NCI-H82 treated with DMSO at 0.1 percent for 48 hours (cell line): ENCODE measurements at regions not wholly inside any gene's neighbourhood (a gene's known extent, or its start where the extent isn't known, plus 50 kb on each side); places are given as distances from the start of the nearest gene placed in this dataset.

Experiments
- DNase-seq: peaks from one replicate; lab custom pipeline; 2025; ENCODE audit not compliant: unreplicated experiment; lab: John Stamatoyannopoulos, UW

DNA sequence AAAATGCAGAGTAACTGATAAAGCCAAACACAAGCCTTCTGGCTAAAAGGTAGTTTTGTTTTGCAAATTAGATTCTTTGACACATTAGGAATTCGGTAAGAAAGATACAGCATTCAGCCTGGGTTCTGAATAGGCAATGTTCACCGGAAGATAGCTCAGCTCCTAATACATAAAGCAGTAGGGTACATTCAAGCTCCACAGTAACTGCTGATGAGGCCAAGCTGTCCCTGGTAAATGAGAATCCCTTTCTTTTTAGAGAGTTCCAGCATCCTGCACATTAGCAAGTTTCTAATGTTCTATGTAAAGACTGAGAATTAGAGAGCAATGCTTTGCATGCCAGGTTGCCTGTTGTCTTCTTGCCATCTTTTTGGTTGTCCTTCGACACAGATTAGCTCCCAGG is 316.3 kb upstream of the SLC14A2 start:
- DNase-seq = no peak

DNA sequence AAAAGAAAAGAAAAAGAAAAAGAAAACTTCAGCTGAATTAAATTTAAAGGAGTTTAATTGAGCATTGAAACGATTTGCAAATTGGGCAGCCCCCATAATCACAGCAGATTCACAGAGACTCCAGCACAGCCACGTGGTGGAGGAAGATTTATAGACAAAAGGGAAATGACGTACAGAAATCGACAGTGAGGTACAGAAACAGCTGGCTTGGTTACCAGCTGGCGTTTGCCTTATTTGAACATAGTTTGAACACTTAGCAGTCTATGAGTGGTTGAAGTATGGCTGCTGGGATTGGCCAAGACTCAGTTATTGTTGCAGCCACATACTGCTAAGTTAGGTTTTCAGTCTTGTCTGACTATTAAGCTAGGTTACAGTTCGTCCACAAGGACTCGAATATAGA is 312.2 kb upstream of the SLC14A2 start:
- DNase-seq = no peak

GRCh38 chr18:45304558-45304957 is 310.7 kb upstream of the SLC14A2 start:
- DNase-seq = no peak

GRCh38 chr18:45312555-45313126 is 302.6 kb upstream of the SLC14A2 start:
- DNase-seq = no peak

DNA sequence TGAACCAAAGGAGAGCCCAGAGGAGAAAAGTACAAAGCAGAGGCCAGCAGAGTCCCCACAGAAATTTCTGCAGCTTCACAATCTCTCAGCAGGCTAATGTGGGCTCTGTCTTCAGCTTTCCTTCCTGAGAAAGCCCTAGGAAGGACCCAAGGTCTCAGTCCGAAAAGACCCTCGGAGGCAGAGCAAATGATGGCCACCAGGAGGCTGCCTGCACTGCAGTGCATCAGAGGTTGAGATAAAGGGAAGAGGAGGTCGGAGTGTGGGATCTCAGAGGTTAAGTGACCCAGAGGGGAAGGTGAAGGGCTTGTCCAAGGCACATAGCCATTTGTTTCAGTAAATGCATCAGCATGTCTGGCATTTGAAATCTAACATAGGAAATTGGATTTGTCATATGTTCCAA is 299.1 kb upstream of the SLC14A2 start:
- DNase-seq = no peak

DNA sequence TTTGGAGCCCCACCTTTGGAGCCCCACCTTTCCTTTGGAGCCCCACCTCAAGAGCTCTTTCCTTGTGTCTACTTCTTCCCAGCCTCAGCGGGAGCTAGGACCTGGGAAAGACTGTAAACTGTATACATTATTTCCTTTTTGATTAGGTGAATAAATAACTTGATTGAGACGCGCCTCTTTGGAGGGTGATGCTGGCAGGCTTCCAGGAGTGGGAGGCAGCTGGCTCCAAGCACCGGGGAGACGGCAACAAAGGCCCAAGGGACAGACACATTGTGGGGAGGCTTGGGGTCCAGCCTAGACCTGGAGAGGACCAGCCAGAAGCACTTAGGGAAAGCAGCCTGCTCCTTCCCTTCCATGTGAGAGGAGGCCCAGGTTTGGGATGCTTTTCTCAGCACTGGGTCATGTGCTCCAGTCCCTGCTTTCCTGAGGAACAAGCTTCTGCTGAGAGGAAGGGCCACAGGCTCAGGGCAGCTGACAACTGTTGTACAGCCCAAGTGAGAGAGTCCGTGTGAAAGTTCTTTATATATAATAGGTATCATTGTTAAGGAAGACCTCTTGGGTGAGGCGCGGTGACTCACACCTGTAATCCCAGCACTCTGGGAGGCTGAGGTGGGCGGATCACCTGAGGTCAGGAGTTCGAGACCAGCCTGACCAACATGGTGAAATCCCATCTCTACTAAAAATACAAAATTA is 297.2 kb upstream of the SLC14A2 start:
- no peak for DNase-seq

DNA sequence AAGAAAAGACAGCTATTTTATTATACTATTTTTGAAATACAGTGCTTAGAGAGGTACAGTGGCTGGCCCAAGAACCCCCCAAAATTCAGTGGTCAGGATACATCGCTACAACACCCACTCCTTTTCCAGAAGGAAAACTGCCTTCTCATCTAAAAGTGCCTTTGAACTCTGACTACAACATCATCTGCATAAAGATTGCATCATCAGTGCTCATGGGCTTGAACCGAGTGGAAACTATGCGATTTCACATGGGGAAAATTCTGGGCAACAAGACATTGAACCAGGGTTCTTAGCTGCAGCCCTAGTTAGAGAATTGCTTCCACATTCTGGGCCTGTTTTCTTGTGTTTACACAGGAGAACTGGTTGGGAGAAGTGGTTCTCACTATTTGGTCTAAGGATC is 294.6 kb upstream of the SLC14A2 start:
- no peak for DNase-seq

- no peak for DNase-seq
Observed at GRCh38 chr18:45321520-45321919, 293.8 kb upstream of the SLC14A2 start.

DNA sequence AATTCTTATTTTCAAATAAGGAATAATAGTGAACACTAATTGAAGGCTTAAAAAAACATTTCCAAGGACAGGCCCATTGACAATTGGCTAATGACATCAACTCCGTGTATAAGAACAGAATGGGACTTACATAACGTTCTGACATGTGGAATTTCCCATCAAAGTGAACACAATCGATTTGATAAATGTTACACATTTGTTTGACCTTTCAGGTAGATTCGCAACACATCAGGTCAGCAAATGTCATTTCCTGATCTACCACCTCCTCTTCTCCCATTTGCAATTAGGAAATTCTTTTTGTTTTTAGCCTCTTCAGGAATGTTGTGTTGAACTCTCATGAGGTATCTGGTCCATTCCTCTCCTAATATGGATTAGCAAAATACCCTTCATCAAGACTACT is 292.9 kb upstream of the SLC14A2 start:
- DNase-seq = no peak

GRCh38 chr18:45324101-45324494 is 291.2 kb upstream of the SLC14A2 start:
- no peak for DNase-seq

GRCh38 chr18:45324495-45325113 is 290.7 kb upstream of the SLC14A2 start:
- no peak for DNase-seq

DNA sequence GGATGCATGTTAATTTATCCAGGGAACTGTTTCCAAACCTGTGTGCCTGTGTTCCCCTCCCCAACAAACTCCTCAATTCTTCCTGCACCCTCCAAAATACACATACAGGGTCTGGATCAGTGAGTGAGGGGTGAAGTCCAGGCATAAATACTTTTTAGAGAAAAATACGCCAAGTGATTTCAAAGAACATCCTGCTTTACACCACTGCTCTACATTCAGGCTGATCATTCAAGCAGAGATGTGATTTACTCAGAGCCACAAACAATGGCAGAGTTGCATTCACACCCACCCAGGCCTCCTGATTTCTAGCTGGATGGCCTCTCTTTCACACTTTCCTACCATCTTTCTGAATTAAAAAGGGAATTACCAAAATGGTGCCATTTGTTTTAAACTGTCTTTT is 289.5 kb upstream of the SLC14A2 start:
- no peak for DNase-seq

GRCh38 chr18:45326505-45326904 is 288.8 kb upstream of the SLC14A2 start:
- DNase-seq = no peak

GRCh38 chr18:45328296-45328695 is 287.0 kb upstream of the SLC14A2 start:
- DNase-seq = no peak

- no peak for DNase-seq
Observed at GRCh38 chr18:45328811-45329210, 286.5 kb upstream of the SLC14A2 start.

- DNase-seq = no peak
Observed at GRCh38 chr18:45329316-45329715, 286.0 kb upstream of the SLC14A2 start.

- no peak for DNase-seq
Observed at GRCh38 chr18:45330170-45330594, 285.1 kb upstream of the SLC14A2 start.

DNA sequence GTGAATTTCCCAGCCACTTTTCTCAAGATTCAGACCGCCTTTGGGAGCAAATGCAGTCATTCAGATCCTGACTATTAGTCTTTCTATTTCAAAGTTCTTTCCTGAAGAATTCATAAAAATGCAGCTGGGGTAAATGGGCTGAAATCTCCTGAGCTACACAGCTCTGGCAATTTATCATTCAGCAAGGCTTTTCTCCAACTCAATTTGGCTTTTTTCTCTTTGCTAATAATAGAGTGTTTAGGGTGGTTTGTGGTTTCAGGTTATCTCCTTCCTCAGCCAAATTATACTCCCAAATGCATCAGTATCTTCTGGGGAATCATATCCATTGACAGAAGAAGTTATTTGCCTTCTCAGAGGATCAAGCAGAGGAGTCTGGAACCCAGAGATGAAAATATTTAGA is 282.4 kb upstream of the SLC14A2 start:
- DNase-seq = no peak

DNA sequence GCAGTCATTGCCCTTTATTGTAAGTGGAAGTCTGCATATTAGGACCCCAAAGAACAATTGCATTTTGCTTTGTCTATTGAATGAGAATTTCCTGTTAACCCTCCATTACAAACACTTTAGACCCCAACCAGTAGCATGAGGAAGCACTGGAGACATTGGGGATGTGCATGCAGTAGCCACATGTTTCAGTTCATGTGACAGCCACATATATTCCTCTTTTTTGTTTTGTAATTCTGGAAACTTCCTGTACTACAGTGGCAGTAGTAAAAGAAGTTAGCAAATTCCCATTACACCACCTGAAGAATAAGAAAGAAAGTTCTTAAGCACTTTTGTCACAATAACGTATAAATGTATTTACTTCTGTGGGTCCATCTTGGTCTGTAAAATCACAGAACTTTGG is 281.1 kb upstream of the SLC14A2 start:
- no peak for DNase-seq

DNA sequence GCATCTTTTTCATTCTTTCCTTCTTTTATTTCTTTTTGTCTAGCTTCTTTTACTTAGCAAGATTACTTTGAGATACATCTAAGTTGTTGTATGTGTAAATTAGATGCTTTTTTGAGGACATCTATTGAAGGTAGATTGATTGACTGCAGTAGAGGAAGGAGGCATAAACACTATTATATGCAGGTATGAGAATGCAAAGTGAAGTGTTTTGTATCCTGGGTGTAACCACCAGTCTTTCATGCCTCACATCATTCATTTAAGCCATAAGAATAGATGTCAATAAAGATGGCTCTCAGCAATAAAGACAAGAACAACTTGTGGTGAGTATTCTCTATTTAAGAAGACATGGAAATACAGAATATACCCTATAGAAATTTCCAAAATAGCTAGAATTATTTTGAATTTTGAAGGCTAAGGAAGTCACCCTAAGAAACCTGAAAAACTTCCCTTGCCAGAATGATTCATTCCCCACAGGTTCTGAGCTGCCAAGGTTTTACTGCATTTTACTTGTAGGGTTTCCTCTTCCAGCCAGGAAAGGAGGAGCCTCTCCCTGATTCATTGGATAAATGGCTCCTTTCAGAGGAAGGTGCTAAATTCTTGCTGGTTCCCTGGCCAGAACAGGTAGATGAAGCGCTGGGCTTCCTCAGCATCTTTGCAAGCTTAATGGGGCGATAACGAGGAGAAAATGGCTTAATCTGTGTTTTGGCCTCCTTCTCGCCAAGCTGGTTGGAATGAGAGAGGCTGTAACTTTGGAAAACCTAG is 279.8 kb upstream of the SLC14A2 start:
- DNase-seq = no peak

- DNase-seq = no peak
Observed at GRCh38 chr18:45336448-45336847, 278.8 kb upstream of the SLC14A2 start.

GRCh38 chr18:45337477-45337876 is 277.8 kb upstream of the SLC14A2 start:
- DNase-seq = no peak
